B cell (primary cell): ENCODE measurements at regions not wholly inside any gene's neighbourhood (a gene's known extent, or its start where the extent isn't known, plus 50 kb on each side); places are given as distances from the start of the nearest gene placed in this dataset.

Experiments used
- ATAC-seq: fragments of 200-7000 bp; cut with Tn5 transposase; one replicate; pipeline ENCODE4 v1.10.0; 2021; ENCODE audit warnings: low read depth, mild to moderate bottlenecking, moderate number of reproducible peaks, moderate library complexity
- CTCF ChIA-PET: fragments of 350-600 bp; sonication (Branson Sonifier 250); formaldehyde crosslinking; loops from one replicate; lab custom pipeline; 2021; ENCODE audit warnings: antibody characterized with exemption, inconsistent platforms; lab: Charles Lee
- POLR2A ChIA-PET: fragments of 350-600 bp; sonication (Branson Sonifier 250); formaldehyde crosslinking; loops from one replicate; lab custom pipeline; 2021; ENCODE audit warnings: antibody characterized with exemption; lab: Charles Lee
- DNase-seq: peaks from one replicate; pipeline ENCODE4 v3.0.0; 2013
- H2AFZ ChIP-seq: 2 replicates; pipeline ENCODE4 v1.6.1; 2012; ENCODE audit warnings: mild to moderate bottlenecking, low read depth, low read length; ENCODE audit not compliant: insufficient read depth, poor library complexity, severe bottlenecking
- H3K27ac ChIP-seq, 2 donors: 1 replicate in 1 of 2; 2 replicates in 1 of 2; pipeline ENCODE4 v1.5.1; 2012 to 2013; ENCODE audit warnings: low read length in 2 of 2, mild to moderate bottlenecking in 2 of 2, moderate library complexity in 1 of 2
- H3K27me3 ChIP-seq, 4 experiments: fragments of 200-600 bp in 1 of 4; sonication (generic) in 1 of 4; replicated peaks in 1 of 4; 1 replicate in 2 of 4; 2 replicates in 2 of 4; pipeline versions ENCODE4 v1.6.1 to v1.7.0; 2013 to 2016; ENCODE audit warnings: low read length in 3 of 4, mild to moderate bottlenecking in 2 of 4, mixed read lengths in 1 of 4, moderate library complexity in 1 of 4; ENCODE audit not compliant: insufficient read depth in 4 of 4, control insufficient read depth in 3 of 4; ENCODE audit errors: control extremely low read depth in 1 of 4
- H3K36me3 ChIP-seq, 2 experiments: replicated peaks in 1 of 2; 1 replicate in 1 of 2; 2 replicates in 1 of 2; pipeline versions ENCODE4 v1.6.1 to v1.7.1; 2013; ENCODE audit warnings: low read length in 1 of 2; ENCODE audit not compliant: insufficient read depth in 2 of 2, control insufficient read depth in 1 of 2; ENCODE audit errors: control extremely low read depth in 1 of 2, extremely low read depth in 1 of 2
- H3K4me1 ChIP-seq, 2 donors: fragments of 200-600 bp in 1 of 2; sonication (generic) in 1 of 2; 1 replicate in 1 of 2; 2 replicates in 1 of 2; pipeline versions ENCODE4 v1.5.1 to v1.6.1; 2013 to 2017; ENCODE audit warnings: low read length in 2 of 2; ENCODE audit not compliant: control insufficient read depth in 2 of 2, insufficient read depth in 2 of 2
- H3K4me2 ChIP-seq: replicated peaks from 2 replicates; pipeline ENCODE3; 2012; ENCODE audit warnings: mild to moderate bottlenecking, low read depth, low read length; ENCODE audit not compliant: poor library complexity, severe bottlenecking
- H3K4me3 ChIP-seq, 5 experiments: fragments of 200-600 bp in 1 of 5; sonication (generic) in 1 of 5; 1 replicate in 3 of 5; 2 replicates in 2 of 5; pipeline versions ENCODE4 v1.5.1 to v1.7.0; 2011 to 2016; ENCODE audit warnings: low read length in 4 of 5, mild to moderate bottlenecking in 4 of 5, low read depth in 2 of 5, control low read depth in 1 of 5, moderate library complexity in 1 of 5; ENCODE audit not compliant: insufficient read depth in 1 of 5; ENCODE audit errors: control extremely low read depth in 1 of 5, extremely low read depth in 1 of 5
- H3K79me2 ChIP-seq: fragments of 200-600 bp; sonication (generic); one replicate; pipeline ENCODE4 v1.6.0; 2016; ENCODE audit warnings: low read length; ENCODE audit not compliant: control insufficient read depth, insufficient read depth
- H3K9ac ChIP-seq: fragments of 200-600 bp; sonication (generic); 2 replicates; pipeline ENCODE4 v1.6.1; 2017; ENCODE audit warnings: mild to moderate bottlenecking, low read length, moderate library complexity
- H3K9me3 ChIP-seq, 3 donors: one replicate each; pipeline versions ENCODE4 v1.6.1 to v1.7.1; 2013; ENCODE audit warnings: low read length in 2 of 3; ENCODE audit not compliant: control insufficient read depth in 2 of 3, insufficient read depth in 1 of 3; ENCODE audit errors: control extremely low read depth in 1 of 3
- H4K20me1 ChIP-seq: 2 replicates; pipeline ENCODE4 v1.6.0; 2012; ENCODE audit warnings: mild to moderate bottlenecking, low read length; ENCODE audit not compliant: insufficient read depth, control insufficient read depth, poor library complexity, severe bottlenecking
- H3K27ac Mint-ChIP-seq: one replicate; pipeline ENCODE4 v1.8.0; 2021; ENCODE audit warnings: mixed read lengths
- H3K27me3 Mint-ChIP-seq: one replicate; pipeline ENCODE4 v1.8.0; 2021; ENCODE audit warnings: mixed read lengths
- H3K4me1 Mint-ChIP-seq: one replicate; pipeline ENCODE4 v1.8.0; 2021; ENCODE audit warnings: mixed read lengths
- H3K4me3 Mint-ChIP-seq: one replicate; pipeline ENCODE4 v1.8.0; 2021; ENCODE audit warnings: mixed read lengths
- H3K9me3 Mint-ChIP-seq: one replicate; pipeline ENCODE4 v1.8.0; 2022; ENCODE audit warnings: mixed read lengths; ENCODE audit not compliant: insufficient read depth
- EZH2 ChIP-seq: IDR thresholded peaks from 2 replicates; pipeline ENCODE4 v1.6.1; 2012; ENCODE audit warnings: borderline replicate concordance, low read depth, mild to moderate bottlenecking, moderate library complexity, low read length; ENCODE audit not compliant: insufficient read depth, poor library complexity, severe bottlenecking
- WGBS: methylation state at CpG from one replicate; pipeline ENCODE4 v1.1.5; 2013; ENCODE audit warnings: missing lambda C conversion rate; ENCODE audit not compliant: insufficient coverage; 5-methylcytosine and 5-hydroxymethylcytosine counted together
- intact Hi-C: fragments of 100-400 bp; cut with micrococcal nuclease; formaldehyde crosslinking; loops from one replicate; pipeline ENCODE4 v1.10.0; 2022
- TF ChIP-seq, protein P1 (sequence below): fragments of 200-600 bp; IDR thresholded peaks from one replicate; pipeline ENCODE4 v1.8.0; 2022; ENCODE audit warnings: antibody characterized with exemption, mild to moderate bottlenecking

DNA sequence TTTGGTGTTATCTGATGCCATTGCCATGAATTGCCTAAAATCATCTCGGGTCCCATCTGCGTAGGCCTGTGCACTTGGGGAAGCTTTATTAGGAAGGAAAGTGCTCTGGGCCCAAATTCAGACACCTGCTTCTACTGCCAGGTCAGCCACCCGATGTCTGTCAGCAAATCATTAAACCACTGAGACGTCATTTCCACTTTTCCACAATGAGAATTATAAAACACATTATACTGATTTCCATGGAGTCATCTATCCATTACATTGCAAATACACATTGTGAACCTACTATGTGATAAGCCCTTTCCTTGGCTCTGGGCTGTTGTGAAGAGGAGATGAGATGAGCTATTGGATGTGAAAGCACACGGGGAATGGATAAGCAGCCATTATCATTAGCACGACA lies 1022.9 kb downstream of the BCL11B start:
- H3K4me1 Mint-ChIP-seq = no peaks in the 10 kb centered on the region
- DNase-seq (no peak), ATAC-seq (no peak)
- H3K4me3 ChIP-seq = no peak overlapping the region
- H3K27me3 ChIP-seq = no peaks in the 10 kb centered on the region
- H3K27ac Mint-ChIP-seq = no peak overlapping the region
- TF ChIP-seq EZH2 = no peak
- TF ChIP-seq, protein P1, sequence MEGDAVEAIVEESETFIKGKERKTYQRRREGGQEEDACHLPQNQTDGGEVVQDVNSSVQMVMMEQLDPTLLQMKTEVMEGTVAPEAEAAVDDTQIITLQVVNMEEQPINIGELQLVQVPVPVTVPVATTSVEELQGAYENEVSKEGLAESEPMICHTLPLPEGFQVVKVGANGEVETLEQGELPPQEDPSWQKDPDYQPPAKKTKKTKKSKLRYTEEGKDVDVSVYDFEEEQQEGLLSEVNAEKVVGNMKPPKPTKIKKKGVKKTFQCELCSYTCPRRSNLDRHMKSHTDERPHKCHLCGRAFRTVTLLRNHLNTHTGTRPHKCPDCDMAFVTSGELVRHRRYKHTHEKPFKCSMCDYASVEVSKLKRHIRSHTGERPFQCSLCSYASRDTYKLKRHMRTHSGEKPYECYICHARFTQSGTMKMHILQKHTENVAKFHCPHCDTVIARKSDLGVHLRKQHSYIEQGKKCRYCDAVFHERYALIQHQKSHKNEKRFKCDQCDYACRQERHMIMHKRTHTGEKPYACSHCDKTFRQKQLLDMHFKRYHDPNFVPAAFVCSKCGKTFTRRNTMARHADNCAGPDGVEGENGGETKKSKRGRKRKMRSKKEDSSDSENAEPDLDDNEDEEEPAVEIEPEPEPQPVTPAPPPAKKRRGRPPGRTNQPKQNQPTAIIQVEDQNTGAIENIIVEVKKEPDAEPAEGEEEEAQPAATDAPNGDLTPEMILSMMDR = no peak
- CTCF ChIA-PET = no interaction called here
- no peaks in the 10 kb centered on the region for H3K36me3 ChIP-seq
- H3K27ac ChIP-seq = no peak overlapping the region
- intact Hi-C loops = no loop called here
- POLR2A ChIA-PET = no interaction called here
- H4K20me1 ChIP-seq = no peaks in the 10 kb centered on the region
- no peaks in the 10 kb centered on the region for H3K79me2 ChIP-seq
- H3K9me3 ChIP-seq = peaks cover 0 to 10% (median 0%) of the 10 kb centered on the region in 3 donors
- no peak overlapping the region for H3K4me2 ChIP-seq
- 80% methylated on average over 5 of the region's 6 CpGs for WGBS
- H3K9me3 Mint-ChIP-seq = peaks cover 7% of the 10 kb centered on the region
- no peak overlapping the region for H3K4me3 Mint-ChIP-seq
- no peaks in the 10 kb centered on the region for H3K4me1 ChIP-seq
- no peaks in the 10 kb centered on the region for H3K27me3 Mint-ChIP-seq
- no peak overlapping the region for H3K9ac ChIP-seq
- H2AFZ ChIP-seq = no peak overlapping the region

DNA sequence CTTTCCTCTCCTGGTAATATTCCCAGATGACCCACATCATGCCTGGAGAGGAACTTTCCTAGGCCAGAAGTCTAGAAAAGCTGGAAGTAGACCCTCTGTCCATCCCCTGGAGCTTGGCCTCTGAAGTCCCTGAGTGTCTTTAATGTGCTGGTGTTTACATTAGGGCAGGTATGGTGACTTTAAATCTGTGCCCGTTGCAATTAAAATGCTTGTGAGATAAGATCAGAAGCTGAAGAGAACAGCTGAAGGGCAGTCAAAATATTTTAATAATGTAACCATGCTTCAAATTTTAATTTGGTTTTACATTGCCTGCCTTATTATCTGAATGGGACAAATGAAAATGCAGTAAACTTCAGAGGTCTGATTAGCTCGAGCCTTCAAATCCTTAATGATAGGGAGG lies 1022.5 kb downstream of the BCL11B start:
- Histone ChIP-seq H3K36me3 (no peaks in the 10 kb centered on the region), H3K9ac (no peak overlapping the region), H2AFZ (no peak overlapping the region), H3K27me3 (no peaks in the 10 kb centered on the region), H3K4me3 (no peak overlapping the region), H3K27ac (no peak overlapping the region), H3K4me1 (no peaks in the 10 kb centered on the region), H3K79me2 (no peaks in the 10 kb centered on the region), H3K4me2 (no peak overlapping the region), H3K9me3 (peaks cover 0 to 10% (median 0%) of the 10 kb centered on the region in 3 donors), H4K20me1 (no peaks in the 10 kb centered on the region)
- Mint-ChIP-seq H3K4me1 (no peaks in the 10 kb centered on the region), H3K27ac (no peak overlapping the region), H3K9me3 (peaks cover 7% of the 10 kb centered on the region), H3K27me3 (no peaks in the 10 kb centered on the region), H3K4me3 (no peak overlapping the region)
- DNase-seq = no peak
- ChIA-PET POLR2A (no interaction called here), CTCF (no interaction called here)
- no peak for ATAC-seq
- WGBS = no CpG with 5 or more reads among the region's 2 CpGs
- intact Hi-C loops = no loop called here
- no peak for TF ChIP-seq EZH2
- TF ChIP-seq, protein P1 = no peak
